ENCODE measurements at regions not wholly inside any gene's neighbourhood (a gene's known extent, or its start where the extent isn't known, plus 50 kb on each side); places are given as distances from the start of the nearest gene placed in this dataset.
A peak's percentile ranks its signal among the peaks of the same experiment; 100 is the strongest.

- Mint-ChIP-seq H3K27me3 (ENCODE audit: low read depth) (peaks cover 12% of the 10 kb centered on the region), H3K36me3 (ENCODE audit: low read depth) (peaks cover under 1% of the 10 kb centered on the region), H3K9me3 (ENCODE audit: low read depth) (peaks cover 10% of the 10 kb centered on the region), H3K27ac (ENCODE audit: unreplicated experiment) (no peak overlapping the region), H3K4me3 (ENCODE audit: unreplicated experiment) (no peak overlapping the region), H3K4me1 (ENCODE audit: low read depth) (no peaks in the 10 kb centered on the region)
- no peak for TF ChIP-seq CTCF (IDR thresholded peaks at IDR 0.05)
- DNase-seq (ENCODE audit: low spot score), result no peak
These were observed 128.7 kb downstream of the CEP120 start for GRCh38 chr5:123294544-123294943.

- Mint-ChIP-seq H3K27ac (ENCODE audit: unreplicated experiment) (no peak overlapping the region), H3K27me3 (ENCODE audit: low read depth) (peaks cover 9% of the 10 kb centered on the region), H3K4me1 (ENCODE audit: low read depth) (peaks cover 11% of the 10 kb centered on the region), H3K9me3 (ENCODE audit: low read depth) (no peaks in the 10 kb centered on the region), H3K36me3 (ENCODE audit: low read depth) (no peaks in the 10 kb centered on the region), H3K4me3 (ENCODE audit: unreplicated experiment) (no peak overlapping the region)
- no peak for DNase-seq (ENCODE audit: low spot score)
- no peak for TF ChIP-seq CTCF (IDR thresholded peaks at IDR 0.05)
These were observed 134.0 kb downstream of the CEP120 start for GRCh38 chr5:123289210-123289609.

GRCh38 chr5:123287881-123288280 is 135.3 kb downstream of the CEP120 start:
- peaks cover 11% of the 10 kb centered on the region for H3K4me1 Mint-ChIP-seq (ENCODE audit: low read depth)
- no peak for DNase-seq (ENCODE audit: low spot score)
- no peaks in the 10 kb centered on the region for H3K9me3 Mint-ChIP-seq (ENCODE audit: low read depth)
- H3K4me3 Mint-ChIP-seq (ENCODE audit: unreplicated experiment), result no peak overlapping the region
- H3K36me3 Mint-ChIP-seq (ENCODE audit: low read depth), result no peaks in the 10 kb centered on the region
- no peak overlapping the region for H3K27ac Mint-ChIP-seq (ENCODE audit: unreplicated experiment)
- no peak for TF ChIP-seq CTCF (IDR thresholded peaks at IDR 0.05)
- peaks cover 19% of the 10 kb centered on the region for H3K27me3 Mint-ChIP-seq (ENCODE audit: low read depth)

- Mint-ChIP-seq H3K9me3 (ENCODE audit: low read depth) (no peaks in the 10 kb centered on the region), H3K4me1 (ENCODE audit: low read depth) (peaks cover 11% of the 10 kb centered on the region), H3K4me3 (ENCODE audit: unreplicated experiment) (no peak overlapping the region), H3K27me3 (ENCODE audit: low read depth) (peaks cover 28% of the 10 kb centered on the region), H3K36me3 (ENCODE audit: low read depth) (no peaks in the 10 kb centered on the region), H3K27ac (ENCODE audit: unreplicated experiment) (no peak overlapping the region)
- TF ChIP-seq CTCF (IDR thresholded peaks at IDR 0.05), result no peak
- DNase-seq (ENCODE audit: low spot score), result no peak
These were observed 136.3 kb downstream of the CEP120 start for GRCh38 chr5:123286891-123287290.

- Mint-ChIP-seq H3K27ac (ENCODE audit: unreplicated experiment) (peak overlapping the region; percentile 67), H3K9me3 (ENCODE audit: low read depth) (no peaks in the 10 kb centered on the region), H3K36me3 (ENCODE audit: low read depth) (no peaks in the 10 kb centered on the region), H3K4me1 (ENCODE audit: low read depth) (peaks cover 11% of the 10 kb centered on the region), H3K27me3 (ENCODE audit: low read depth) (peaks cover 29% of the 10 kb centered on the region), H3K4me3 (ENCODE audit: unreplicated experiment) (peak overlapping the region; percentile 82)
- peak; percentile 35 for TF ChIP-seq CTCF (IDR thresholded peaks at IDR 0.05)
- DNase-seq (ENCODE audit: low spot score), result peak; percentile 83
These were observed 137.8 kb downstream of the CEP120 start for GRCh38 chr5:123285122-123286023.
